Keratinocyte (primary cell): ENCODE measurements at regions not wholly inside any gene's neighbourhood (a gene's known extent, or its start where the extent isn't known, plus 50 kb on each side); places are given as distances from the start of the nearest gene placed in this dataset.

Experiments used
- EZH2 ChIP-seq: IDR thresholded peaks from one replicate; pipeline ENCODE4 v1.6.1; 2012; ENCODE audit warnings: inconsistent platforms, mild to moderate bottlenecking, low read length, moderate library complexity
- TF ChIP-seq, protein P1 (sequence below), 3 experiments: IDR thresholded peaks in 1 of 3; conservative IDR thresholded peaks in 1 of 3; optimal IDR thresholded peaks in 1 of 3; 2 replicates in 2 of 3; 3 replicates in 1 of 3; pipeline versions ENCODE3 to v1.5.1; 2011; ENCODE audit warnings: low read length in 3 of 3, mild to moderate bottlenecking in 3 of 3, moderate library complexity in 2 of 3, control low read depth in 1 of 3, inconsistent platforms in 1 of 3; ENCODE audit not compliant: insufficient read depth in 2 of 3; ENCODE audit errors: extremely low read depth in 1 of 3

DNA sequence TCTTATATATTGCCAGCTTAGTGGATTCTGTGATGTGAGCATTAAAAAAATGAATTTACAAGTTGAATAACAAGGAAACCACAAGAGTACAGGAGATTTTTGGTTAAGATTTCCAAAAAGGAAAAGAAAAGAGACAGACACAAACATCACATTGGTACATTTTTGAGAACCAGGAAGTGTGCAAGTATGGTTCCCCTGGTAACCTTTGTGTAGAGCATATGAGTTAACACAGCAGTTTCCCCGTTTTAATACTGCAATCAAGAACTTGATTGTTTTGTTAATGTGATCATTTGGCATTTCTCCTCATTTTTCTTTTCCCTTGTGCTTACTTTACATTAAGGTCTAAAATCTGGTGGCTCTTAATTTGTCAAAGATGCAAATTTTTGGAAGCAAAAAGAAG is 490.4 kb upstream of the ATP2B1 start:
- TF ChIP-seq, protein P1, sequence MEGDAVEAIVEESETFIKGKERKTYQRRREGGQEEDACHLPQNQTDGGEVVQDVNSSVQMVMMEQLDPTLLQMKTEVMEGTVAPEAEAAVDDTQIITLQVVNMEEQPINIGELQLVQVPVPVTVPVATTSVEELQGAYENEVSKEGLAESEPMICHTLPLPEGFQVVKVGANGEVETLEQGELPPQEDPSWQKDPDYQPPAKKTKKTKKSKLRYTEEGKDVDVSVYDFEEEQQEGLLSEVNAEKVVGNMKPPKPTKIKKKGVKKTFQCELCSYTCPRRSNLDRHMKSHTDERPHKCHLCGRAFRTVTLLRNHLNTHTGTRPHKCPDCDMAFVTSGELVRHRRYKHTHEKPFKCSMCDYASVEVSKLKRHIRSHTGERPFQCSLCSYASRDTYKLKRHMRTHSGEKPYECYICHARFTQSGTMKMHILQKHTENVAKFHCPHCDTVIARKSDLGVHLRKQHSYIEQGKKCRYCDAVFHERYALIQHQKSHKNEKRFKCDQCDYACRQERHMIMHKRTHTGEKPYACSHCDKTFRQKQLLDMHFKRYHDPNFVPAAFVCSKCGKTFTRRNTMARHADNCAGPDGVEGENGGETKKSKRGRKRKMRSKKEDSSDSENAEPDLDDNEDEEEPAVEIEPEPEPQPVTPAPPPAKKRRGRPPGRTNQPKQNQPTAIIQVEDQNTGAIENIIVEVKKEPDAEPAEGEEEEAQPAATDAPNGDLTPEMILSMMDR (optimal IDR thresholded peaks at IDR 0.05 in 1 of 3, IDR thresholded peaks at IDR 0.05 in 1 of 3, conservative IDR thresholded peaks at IDR 0.05 in 1 of 3; ENCODE audit: extremely low read depth in 1 of 3, insufficient read depth in 2 of 3, low read length in 3 of 3): no peak
- TF ChIP-seq EZH2: no peak
